ENCODE measurements at regions not wholly inside any gene's neighbourhood (a gene's known extent, or its start where the extent isn't known, plus 50 kb on each side); places are given as distances from the start of the nearest gene placed in this dataset.

GRCh38 chr4:14196131-14196530, 568.6 kb upstream of the BOD1L1 start:
- TF ChIP-seq, protein P1, sequence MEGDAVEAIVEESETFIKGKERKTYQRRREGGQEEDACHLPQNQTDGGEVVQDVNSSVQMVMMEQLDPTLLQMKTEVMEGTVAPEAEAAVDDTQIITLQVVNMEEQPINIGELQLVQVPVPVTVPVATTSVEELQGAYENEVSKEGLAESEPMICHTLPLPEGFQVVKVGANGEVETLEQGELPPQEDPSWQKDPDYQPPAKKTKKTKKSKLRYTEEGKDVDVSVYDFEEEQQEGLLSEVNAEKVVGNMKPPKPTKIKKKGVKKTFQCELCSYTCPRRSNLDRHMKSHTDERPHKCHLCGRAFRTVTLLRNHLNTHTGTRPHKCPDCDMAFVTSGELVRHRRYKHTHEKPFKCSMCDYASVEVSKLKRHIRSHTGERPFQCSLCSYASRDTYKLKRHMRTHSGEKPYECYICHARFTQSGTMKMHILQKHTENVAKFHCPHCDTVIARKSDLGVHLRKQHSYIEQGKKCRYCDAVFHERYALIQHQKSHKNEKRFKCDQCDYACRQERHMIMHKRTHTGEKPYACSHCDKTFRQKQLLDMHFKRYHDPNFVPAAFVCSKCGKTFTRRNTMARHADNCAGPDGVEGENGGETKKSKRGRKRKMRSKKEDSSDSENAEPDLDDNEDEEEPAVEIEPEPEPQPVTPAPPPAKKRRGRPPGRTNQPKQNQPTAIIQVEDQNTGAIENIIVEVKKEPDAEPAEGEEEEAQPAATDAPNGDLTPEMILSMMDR (IDR thresholded peaks at IDR 0.05 in 8 of 11, conservative IDR thresholded peaks at IDR 0.05 in 3 of 11) = no peak
- TF ChIP-seq POLR2AphosphoS5 (IDR thresholded peaks at IDR 0.05) = no peak
- no peak for TF ChIP-seq POLR2A (IDR thresholded peaks at IDR 0.05)

Measured in spleen (tissue), 7 donors.